H9 (cell line): ENCODE measurements at regions not wholly inside any gene's neighbourhood (a gene's known extent, or its start where the extent isn't known, plus 50 kb on each side); places are given as distances from the start of the nearest gene placed in this dataset.

Experiments used
- DNase-seq: peaks from one replicate; pipeline ENCODE4 v3.0.0-alpha.2; 2017
- H2AFZ ChIP-seq: one replicate; pipeline ENCODE4 v1.6.1; 2013; ENCODE audit warnings: mild to moderate bottlenecking, low read length, control low read depth, moderate library complexity
- H2AK5ac ChIP-seq: 2 replicates; pipeline ENCODE4 v1.6.1; 2013; ENCODE audit warnings: low read length, control low read depth, mixed read lengths; ENCODE audit not compliant: insufficient read length
- H2BK120ac ChIP-seq: one replicate; pipeline ENCODE4 v1.6.1; 2013; ENCODE audit warnings: low read depth, mild to moderate bottlenecking, low read length, control low read depth, inconsistent platforms; ENCODE audit not compliant: poor library complexity, severe bottlenecking
- H2BK12ac ChIP-seq: 2 replicates; pipeline ENCODE4 v1.6.1; 2013; ENCODE audit warnings: low read length, control low read depth, mixed read lengths, low read depth; ENCODE audit not compliant: insufficient read length
- H2BK15ac ChIP-seq: 2 replicates; pipeline ENCODE4 v1.6.1; 2013; ENCODE audit warnings: low read depth, low read length, control low read depth
- H2BK20ac ChIP-seq: one replicate; pipeline ENCODE4 v1.6.1; 2013; ENCODE audit warnings: low read depth, mild to moderate bottlenecking, low read length, control low read depth, inconsistent platforms; ENCODE audit not compliant: poor library complexity, severe bottlenecking
- H2BK5ac ChIP-seq: 2 replicates; pipeline ENCODE4 v1.6.1; 2013; ENCODE audit warnings: low read length, control low read depth, mixed read lengths; ENCODE audit not compliant: insufficient read length
- H3K14ac ChIP-seq: 2 replicates; pipeline ENCODE4 v1.6.1; 2013; ENCODE audit warnings: low read length, control low read depth; ENCODE audit not compliant: insufficient read depth
- H3K18ac ChIP-seq: 2 replicates; pipeline ENCODE4 v1.6.1; 2013; ENCODE audit warnings: low read depth, mild to moderate bottlenecking, mixed read lengths, low read length, control low read depth; ENCODE audit not compliant: insufficient read length
- H3K23ac ChIP-seq: 2 replicates; pipeline ENCODE4 v1.6.1; 2013; ENCODE audit warnings: low read length, control low read depth, mixed read lengths, low read depth; ENCODE audit not compliant: insufficient read length
- H3K23me2 ChIP-seq: 2 replicates; pipeline ENCODE4 v1.6.1; 2013; ENCODE audit warnings: low read depth, mild to moderate bottlenecking, mixed read lengths, low read length, control low read depth; ENCODE audit not compliant: insufficient read length, poor library complexity, severe bottlenecking
- H3K27ac ChIP-seq: 2 replicates; pipeline ENCODE4 v1.5.1; 2013; ENCODE audit warnings: low read length, control low read depth, mixed read lengths, low read depth; ENCODE audit not compliant: insufficient read length
- H3K27me3 ChIP-seq: 2 replicates; pipeline ENCODE4 v1.6.1; 2013; ENCODE audit warnings: low read length, control low read depth, inconsistent platforms; ENCODE audit not compliant: insufficient read depth
- H3K4ac ChIP-seq: 2 replicates; pipeline ENCODE4 v1.6.1; 2013; ENCODE audit warnings: low read depth, mild to moderate bottlenecking, control low read depth, inconsistent platforms, low read length, moderate library complexity
- H3K4me1 ChIP-seq: 2 replicates; pipeline ENCODE4 v1.6.1; 2013; ENCODE audit warnings: low read length, control low read depth, inconsistent platforms; ENCODE audit not compliant: insufficient read depth
- H3K4me2 ChIP-seq: 2 replicates; pipeline ENCODE4 v1.6.1; 2013; ENCODE audit warnings: low read length, control low read depth, mixed read lengths; ENCODE audit not compliant: insufficient read length, insufficient read depth
- H3K56ac ChIP-seq: 2 replicates; pipeline ENCODE4 v1.6.1; 2013; ENCODE audit warnings: low read depth, mild to moderate bottlenecking, mixed read lengths, low read length, control low read depth; ENCODE audit not compliant: insufficient read length
- H3K79me1 ChIP-seq: 2 replicates; pipeline ENCODE4 v1.6.1; 2013; ENCODE audit warnings: low read depth, mild to moderate bottlenecking, moderate library complexity, low read length, control low read depth, inconsistent platforms; ENCODE audit not compliant: insufficient read depth, poor library complexity, severe bottlenecking
- H3K79me2 ChIP-seq: 2 replicates; pipeline ENCODE4 v1.6.1; 2013; ENCODE audit warnings: low read length, control low read depth, inconsistent platforms; ENCODE audit not compliant: insufficient read depth
- H3K9ac ChIP-seq: 2 replicates; pipeline ENCODE4 v1.6.1; 2013; ENCODE audit warnings: low read length, control low read depth, mixed read lengths; ENCODE audit not compliant: insufficient read length; ENCODE audit errors: extremely low read depth
- H3K9me3 ChIP-seq: one replicate; pipeline ENCODE4 v1.6.1; 2013; ENCODE audit warnings: low read depth, low read length, inconsistent platforms; ENCODE audit not compliant: control insufficient read depth
- H3T11ph ChIP-seq: one replicate; pipeline ENCODE4 v1.6.1; 2013; ENCODE audit warnings: mild to moderate bottlenecking, low read length, control low read depth, inconsistent platforms
- H4K20me1 ChIP-seq: one replicate; pipeline ENCODE4 v1.6.1; 2013; ENCODE audit not compliant: control insufficient read depth, insufficient read length, insufficient read depth
- H4K5ac ChIP-seq: 2 replicates; pipeline ENCODE4 v1.6.1; 2013; ENCODE audit warnings: low read depth, mild to moderate bottlenecking, mixed read lengths, low read length, control low read depth; ENCODE audit not compliant: insufficient read length
- H4K8ac ChIP-seq: replicated peaks from 2 replicates; pipeline ENCODE4 v1.6.1; 2013; ENCODE audit warnings: low read length, control low read depth, mixed read lengths, low read depth; ENCODE audit not compliant: insufficient read length
- H4K91ac ChIP-seq: 2 replicates; pipeline ENCODE4 v1.6.1; 2013; ENCODE audit warnings: low read depth, mild to moderate bottlenecking, moderate library complexity, mixed read lengths, low read length, control low read depth; ENCODE audit not compliant: insufficient read length
- H3K27ac Mint-ChIP-seq, 3 experiments: 2 replicates in 2 of 3; 3 replicates in 1 of 3; pipeline ENCODE4 v1.8.0; 2020 to 2021; ENCODE audit warnings: mixed read lengths in 3 of 3, mild to moderate bottlenecking in 1 of 3, moderate library complexity in 1 of 3
- H3K27me3 Mint-ChIP-seq: 2 replicates; pipeline ENCODE4 v1.8.0; 2021; ENCODE audit warnings: low read depth, mild to moderate bottlenecking, moderate library complexity, mixed read lengths
- H3K36me3 Mint-ChIP-seq, 3 experiments: 2 replicates in 2 of 3; 3 replicates in 1 of 3; pipeline ENCODE4 v1.8.0; 2020 to 2021; ENCODE audit warnings: low read depth in 3 of 3, mixed read lengths in 3 of 3; ENCODE audit not compliant: insufficient read depth in 1 of 3
- H3K4me1 Mint-ChIP-seq, 2 experiments: 2 replicates each; pipeline ENCODE4 v1.8.0; 2020; ENCODE audit warnings: mixed read lengths in 2 of 2
- H3K4me3 Mint-ChIP-seq, 2 experiments: 2 replicates in 1 of 2; 3 replicates in 1 of 2; pipeline ENCODE4 v1.8.0; 2020 to 2021; ENCODE audit warnings: mild to moderate bottlenecking in 2 of 2, mixed read lengths in 2 of 2, moderate library complexity in 1 of 2
- H3K9me3 Mint-ChIP-seq, 2 experiments: 2 replicates in 1 of 2; 3 replicates in 1 of 2; pipeline ENCODE4 v1.8.0; 2020; ENCODE audit warnings: mild to moderate bottlenecking in 2 of 2, mixed read lengths in 2 of 2, moderate library complexity in 1 of 2
- WGBS: extraction: QIAGEN DNeasy Blood & Tissue Kit; methylation state at CpG from one replicate; pipeline ENCODE4 v1.1.7; 2013; ENCODE audit warnings: missing lambda C conversion rate, low lambda C conversion rate, mixed read lengths; ENCODE audit not compliant: insufficient read length; ENCODE audit errors: extremely low coverage; 5-methylcytosine and 5-hydroxymethylcytosine counted together
- TF ChIP-seq, protein P1 (sequence below): fragments of 200-600 bp; sonication (generic); conservative IDR thresholded peaks from 3 replicates; pipeline ENCODE4 v1.8.0; 2021; ENCODE audit warnings: antibody characterized with exemption, mild to moderate bottlenecking

DNA sequence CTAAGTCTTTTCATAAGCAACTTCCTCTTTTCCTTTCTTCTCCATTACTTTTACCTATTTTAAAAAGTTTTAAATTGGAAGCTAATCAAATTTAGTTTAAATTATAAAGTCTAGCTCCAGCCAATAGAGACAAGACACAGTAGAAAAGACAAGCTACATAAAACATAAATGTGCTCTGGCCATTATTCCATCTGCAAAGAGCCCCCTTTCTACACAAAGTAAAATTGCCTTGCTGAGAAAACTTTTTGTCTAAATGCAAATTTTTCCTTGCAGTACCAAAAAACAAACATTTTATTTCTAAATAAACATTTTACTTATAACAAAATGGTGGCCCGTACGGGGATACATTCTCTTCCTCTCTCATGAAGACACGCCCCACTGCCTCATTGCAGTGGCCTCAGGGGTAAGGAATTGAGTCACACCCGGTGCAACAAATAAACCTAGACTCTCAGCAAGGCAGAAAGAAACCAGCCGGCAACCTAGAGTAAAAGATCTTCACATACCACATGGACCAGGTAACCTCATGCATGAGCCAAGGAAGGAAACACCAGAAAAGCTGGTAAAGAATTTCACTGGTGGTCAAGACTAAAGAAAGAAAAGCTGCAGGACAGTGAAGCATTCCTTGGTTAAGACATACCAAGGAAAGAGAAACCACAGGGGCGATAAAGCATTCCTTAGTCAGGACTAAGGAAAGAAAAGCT is 71.6 kb upstream of the ZNF746 start:
- H3K79me1 ChIP-seq = no peaks in the 10 kb centered on the region

More for the DNA sequence above, 71.6 kb upstream of the ZNF746 start:
- Histone ChIP-seq H3K23ac (no peak overlapping the region), H2BK12ac (no peak overlapping the region), H3K4ac (no peak overlapping the region), H3K79me2 (no peaks in the 10 kb centered on the region), H3K9me3 (no peaks in the 10 kb centered on the region), H3K27me3 (no peaks in the 10 kb centered on the region), H3K9ac (no peak overlapping the region), H3K18ac (no peak overlapping the region), H2BK120ac (no peak overlapping the region), H4K91ac (no peak overlapping the region), H4K8ac (no peak overlapping the region), H2BK20ac (no peak overlapping the region), H3K14ac (no peak overlapping the region), H3K4me1 (no peaks in the 10 kb centered on the region), H2BK5ac (no peak overlapping the region), H2AK5ac (no peak overlapping the region), H2BK15ac (no peak overlapping the region), H3K4me2 (peak overlapping the region; percentile 53), H3K27ac (peak overlapping the region; percentile 54), H3K23me2 (no peaks in the 10 kb centered on the region), H4K5ac (no peak overlapping the region), H2AFZ (no peak overlapping the region), H3K56ac (no peak overlapping the region), H3T11ph (no peak overlapping the region), H4K20me1 (no peaks in the 10 kb centered on the region)
- peak overlapping the region in 2 of 3 experiments; percentile 46 to 93; a peak in 3 of 7 replicates for H3K27ac Mint-ChIP-seq
- H3K4me1 Mint-ChIP-seq = peaks cover 0 to 15% of the 10 kb centered on the region in 2 experiments; a peak in 2 of 4 replicates
- TF ChIP-seq, protein P1, sequence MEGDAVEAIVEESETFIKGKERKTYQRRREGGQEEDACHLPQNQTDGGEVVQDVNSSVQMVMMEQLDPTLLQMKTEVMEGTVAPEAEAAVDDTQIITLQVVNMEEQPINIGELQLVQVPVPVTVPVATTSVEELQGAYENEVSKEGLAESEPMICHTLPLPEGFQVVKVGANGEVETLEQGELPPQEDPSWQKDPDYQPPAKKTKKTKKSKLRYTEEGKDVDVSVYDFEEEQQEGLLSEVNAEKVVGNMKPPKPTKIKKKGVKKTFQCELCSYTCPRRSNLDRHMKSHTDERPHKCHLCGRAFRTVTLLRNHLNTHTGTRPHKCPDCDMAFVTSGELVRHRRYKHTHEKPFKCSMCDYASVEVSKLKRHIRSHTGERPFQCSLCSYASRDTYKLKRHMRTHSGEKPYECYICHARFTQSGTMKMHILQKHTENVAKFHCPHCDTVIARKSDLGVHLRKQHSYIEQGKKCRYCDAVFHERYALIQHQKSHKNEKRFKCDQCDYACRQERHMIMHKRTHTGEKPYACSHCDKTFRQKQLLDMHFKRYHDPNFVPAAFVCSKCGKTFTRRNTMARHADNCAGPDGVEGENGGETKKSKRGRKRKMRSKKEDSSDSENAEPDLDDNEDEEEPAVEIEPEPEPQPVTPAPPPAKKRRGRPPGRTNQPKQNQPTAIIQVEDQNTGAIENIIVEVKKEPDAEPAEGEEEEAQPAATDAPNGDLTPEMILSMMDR = no peak
- peaks cover 20 to 39% (median 24%) of the 10 kb centered on the region in 3 experiments for H3K36me3 Mint-ChIP-seq
- peak; percentile 65 for DNase-seq
- no peak overlapping the region for H3K4me3 Mint-ChIP-seq
- WGBS = no CpG with 5 or more reads among the region's 6 CpGs
- no peaks in the 10 kb centered on the region; the same call in 1 of the 2 replicates for H3K27me3 Mint-ChIP-seq
- peaks cover 21 to 27% of the 10 kb centered on the region in 2 experiments for H3K9me3 Mint-ChIP-seq
